ENCODE measurements at regions not wholly inside any gene's neighbourhood (a gene's known extent, or its start where the extent isn't known, plus 50 kb on each side); places are given as distances from the start of the nearest gene placed in this dataset.

- no peak for TF ChIP-seq CTCF (IDR thresholded peaks at IDR 0.05; ENCODE audit: low read depth, low read length)
- Histone ChIP-seq H3K27me3 (no peaks in the 10 kb centered on the region; the same call in 1 of the 2 replicates), H3K4me3 (ENCODE audit: low read depth, low read length) (no peak overlapping the region), H3K36me3 (no peaks in the 10 kb centered on the region), H3K9me3 (no peaks in the 10 kb centered on the region), H3K4me1 (no peaks in the 10 kb centered on the region)
- no peak for DNase-seq
Measured at GRCh38 chr16:55010492-55011160, 80.0 kb downstream of the IRX5 start.

- TF ChIP-seq CTCF (IDR thresholded peaks at IDR 0.05; ENCODE audit: low read depth, low read length): no peak
- Histone ChIP-seq H3K4me1 (no peaks in the 10 kb centered on the region), H3K4me3 (ENCODE audit: low read depth, low read length) (no peak overlapping the region), H3K9me3 (no peaks in the 10 kb centered on the region), H3K27me3 (no peaks in the 10 kb centered on the region; the same call in 1 of the 2 replicates), H3K36me3 (no peaks in the 10 kb centered on the region)
- DNase-seq: no peak
Measured at GRCh38 chr16:55012362-55012761, 81.7 kb downstream of the IRX5 start.

GRCh38 chr16:55012793-55013192, 82.1 kb downstream of the IRX5 start:
- DNase-seq: no peak
- no peaks in the 10 kb centered on the region for H3K4me1 ChIP-seq
- no peaks in the 10 kb centered on the region for H3K36me3 ChIP-seq
- TF ChIP-seq CTCF (IDR thresholded peaks at IDR 0.05; ENCODE audit: low read depth, low read length): no peak
- H3K4me3 ChIP-seq (ENCODE audit: low read depth, low read length): no peak overlapping the region
- H3K9me3 ChIP-seq: no peaks in the 10 kb centered on the region
- H3K27me3 ChIP-seq: no peaks in the 10 kb centered on the region; the same call in 1 of the 2 replicates

- Histone ChIP-seq H3K4me3 (ENCODE audit: low read depth, low read length) (no peak overlapping the region), H3K27me3 (no peaks in the 10 kb centered on the region; the same call in 1 of the 2 replicates), H3K36me3 (no peaks in the 10 kb centered on the region), H3K4me1 (no peaks in the 10 kb centered on the region), H3K9me3 (no peaks in the 10 kb centered on the region)
- no peak for TF ChIP-seq CTCF (IDR thresholded peaks at IDR 0.05; ENCODE audit: low read depth, low read length)
- DNase-seq: no peak
Measured at GRCh38 chr16:55014022-55014421, 83.4 kb downstream of the IRX5 start.

- no peak overlapping the region for H3K4me3 ChIP-seq (ENCODE audit: low read depth, low read length)
- no peak for TF ChIP-seq CTCF (IDR thresholded peaks at IDR 0.05; ENCODE audit: low read depth, low read length)
- no peaks in the 10 kb centered on the region for H3K9me3 ChIP-seq
- no peaks in the 10 kb centered on the region for H3K36me3 ChIP-seq
- DNase-seq: no peak
- no peaks in the 10 kb centered on the region for H3K27me3 ChIP-seq
- no peaks in the 10 kb centered on the region for H3K4me1 ChIP-seq
Measured at GRCh38 chr16:55015181-55015913, 84.7 kb downstream of the IRX5 start.

- no peak for DNase-seq
- no peaks in the 10 kb centered on the region for H3K4me1 ChIP-seq
- H3K4me3 ChIP-seq (ENCODE audit: low read depth, low read length): no peak overlapping the region
- no peaks in the 10 kb centered on the region for H3K27me3 ChIP-seq
- TF ChIP-seq CTCF (IDR thresholded peaks at IDR 0.05; ENCODE audit: low read depth, low read length): no peak
- no peaks in the 10 kb centered on the region for H3K9me3 ChIP-seq
- H3K36me3 ChIP-seq: no peaks in the 10 kb centered on the region
Measured at GRCh38 chr16:55016515-55016914, 85.8 kb downstream of the IRX5 start.
